AML-193 (cell line): ENCODE measurements at regions not wholly inside any gene's neighbourhood (a gene's known extent, or its start where the extent isn't known, plus 50 kb on each side); places are given as distances from the start of the nearest gene placed in this dataset.
"Not testable (repeated sequence)": the region's sequence is repeated elsewhere in the genome, so short reads cannot be mapped to it uniquely, and the experiment has no call there.

Experiments
- DNase-seq, 2 experiments: peaks; one replicate each; lab custom pipeline; 2025; lab: John Stamatoyannopoulos, UW

DNA sequence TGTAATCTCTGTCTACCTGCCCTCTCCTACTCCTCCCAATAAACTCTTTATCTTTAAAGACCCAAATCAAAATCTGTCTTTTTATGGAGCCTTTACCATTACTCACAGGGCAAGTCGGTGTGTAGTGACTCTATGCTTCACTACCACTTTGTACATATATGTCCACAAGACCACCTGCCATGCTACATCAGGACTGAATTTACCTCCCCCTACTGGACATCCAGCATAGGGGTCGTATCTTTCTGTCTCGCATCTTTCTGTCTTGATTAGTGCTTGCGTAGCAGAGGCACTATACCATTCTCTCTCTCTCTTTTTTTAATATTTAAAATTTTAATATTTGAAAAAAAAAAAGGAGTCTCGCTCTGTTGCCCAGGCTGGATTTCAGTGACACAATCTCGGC, 587.5 kb downstream of the SOX5 start:
- no peak for DNase-seq

DNA sequence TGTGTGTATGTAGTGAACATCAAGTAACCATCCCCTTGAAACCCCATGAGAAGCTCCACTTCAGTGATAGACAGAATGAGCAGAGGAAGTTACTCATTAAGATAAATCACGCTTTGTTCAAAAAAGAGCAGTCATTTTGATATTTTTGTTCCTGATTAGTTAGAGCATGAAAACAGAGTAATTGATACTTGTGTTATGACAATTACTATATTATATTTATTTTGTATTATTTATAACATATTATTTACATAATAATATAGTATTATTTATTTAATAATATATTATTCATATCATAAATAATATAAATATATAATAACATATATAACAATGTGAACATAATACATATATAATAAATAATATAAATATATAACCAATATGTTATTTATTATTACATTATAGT, 580.9 kb downstream of the SOX5 start:
- DNase-seq, result no peak

DNA sequence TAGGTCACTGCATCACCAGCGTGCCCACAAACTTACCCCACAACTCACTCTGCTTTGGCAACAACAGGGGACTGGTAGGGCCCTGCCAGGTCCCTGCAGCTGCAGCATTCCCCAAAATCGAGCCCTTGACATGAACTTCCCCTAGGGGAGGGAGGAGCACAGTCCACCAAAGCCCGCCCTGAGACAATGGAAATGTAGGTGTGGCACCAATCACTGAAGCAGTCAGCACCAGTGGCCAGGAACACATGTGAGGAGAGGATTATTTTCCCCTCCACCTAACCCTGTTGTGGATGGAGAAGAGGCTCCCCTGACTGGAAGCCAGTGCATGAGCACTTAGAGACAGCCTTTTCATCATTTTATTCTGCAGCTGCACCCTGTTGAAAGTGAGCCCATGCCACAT, 573.8 kb downstream of the SOX5 start:
- no peak for DNase-seq

- DNase-seq, result no peak
Observed at GRCh38 chr12:23376238-23376637, 573.2 kb downstream of the SOX5 start.

- DNase-seq, result no peak
Observed at GRCh38 chr12:23380419-23381100, 568.9 kb downstream of the SOX5 start.

GRCh38 chr12:23388898-23389297, 560.6 kb downstream of the SOX5 start:
- DNase-seq, result not testable (repeated sequence)

DNA sequence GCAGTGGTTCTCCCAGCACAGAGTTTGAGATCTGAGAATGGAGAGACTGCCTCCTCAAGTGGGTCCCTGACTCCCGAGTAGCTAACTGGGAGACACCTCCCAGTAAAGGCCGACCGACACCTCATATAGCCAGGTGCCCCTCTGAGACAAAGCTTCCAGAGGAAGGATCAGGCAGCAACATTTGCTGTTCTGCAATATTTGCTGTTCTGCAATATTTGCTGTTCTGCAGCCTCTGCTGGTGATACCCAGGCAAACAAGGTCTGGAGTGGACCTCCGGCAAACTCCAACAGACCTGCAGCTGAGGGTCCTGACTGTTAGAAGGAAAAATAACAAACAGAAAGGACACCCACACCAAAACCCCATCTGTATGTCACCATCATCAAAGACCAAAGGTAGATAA, 560.2 kb downstream of the SOX5 start:
- DNase-seq, result not testable (repeated sequence)

GRCh38 chr12:23399402-23399933, 550.0 kb downstream of the SOX5 start:
- no peak for DNase-seq

DNA sequence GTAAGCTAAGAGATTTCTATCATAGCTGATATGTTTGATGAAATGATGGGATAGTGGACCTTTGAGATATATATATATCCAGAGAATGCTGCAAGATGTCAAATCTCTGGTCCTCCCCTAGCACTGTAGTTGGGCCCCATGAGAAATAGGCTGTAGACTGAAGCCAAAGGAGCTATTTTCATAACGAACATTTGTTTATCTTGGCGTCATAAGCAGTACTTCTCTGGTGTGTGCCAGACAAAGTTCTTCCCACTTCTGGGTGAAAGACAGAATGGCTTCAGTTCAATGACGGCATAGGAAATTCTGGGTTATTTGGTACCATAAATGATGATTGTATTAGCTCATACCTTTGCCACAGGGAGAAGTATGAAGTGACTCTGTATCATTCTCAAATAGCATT, 534.3 kb downstream of the SOX5 start:
- no peak for DNase-seq

- DNase-seq, result no peak
Observed at GRCh38 chr12:23421556-23421955, 527.9 kb downstream of the SOX5 start.

- no peak for DNase-seq
Observed at GRCh38 chr12:23423097-23423687, 526.3 kb downstream of the SOX5 start.

DNA sequence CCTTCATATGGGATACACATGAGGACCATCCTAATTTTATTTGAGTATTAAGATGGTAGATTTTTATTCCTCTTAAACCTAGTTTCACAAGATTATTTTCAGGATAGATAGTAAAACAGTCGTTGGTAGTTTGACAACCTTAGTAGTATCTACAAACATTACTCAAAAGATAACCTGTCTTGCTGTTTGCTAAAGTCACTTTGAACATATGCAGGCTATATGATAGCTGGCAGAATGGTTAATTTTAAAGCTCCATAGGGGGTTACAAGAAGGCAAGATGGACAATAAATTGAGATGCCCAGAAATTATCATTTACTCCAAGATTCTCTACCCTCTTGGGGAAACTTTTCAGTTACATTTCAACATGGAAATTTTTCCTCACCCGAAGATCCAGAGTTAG, 525.7 kb downstream of the SOX5 start:
- no peak for DNase-seq

DNA sequence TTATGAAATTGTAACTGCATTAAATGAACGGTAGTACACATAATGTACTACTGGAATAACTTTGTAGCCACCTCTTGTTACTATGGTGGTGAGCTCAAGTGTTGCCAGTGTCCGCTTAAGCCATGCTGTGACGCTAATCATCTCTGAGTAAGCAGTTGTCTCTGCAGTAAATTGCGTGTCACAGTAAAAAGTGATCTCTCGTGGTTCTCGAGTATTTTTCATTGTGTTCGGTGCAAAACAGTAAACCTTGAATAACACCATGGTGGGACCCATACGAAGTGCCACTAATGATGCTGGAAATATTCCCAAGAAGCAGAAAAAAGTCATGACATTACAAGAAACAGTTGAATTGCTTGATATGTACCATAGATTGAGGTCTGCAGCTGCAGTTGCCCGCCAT, 524.8 kb downstream of the SOX5 start:
- DNase-seq, result no peak

- no peak for DNase-seq
Observed at GRCh38 chr12:23426328-23426727, 523.1 kb downstream of the SOX5 start.

DNA sequence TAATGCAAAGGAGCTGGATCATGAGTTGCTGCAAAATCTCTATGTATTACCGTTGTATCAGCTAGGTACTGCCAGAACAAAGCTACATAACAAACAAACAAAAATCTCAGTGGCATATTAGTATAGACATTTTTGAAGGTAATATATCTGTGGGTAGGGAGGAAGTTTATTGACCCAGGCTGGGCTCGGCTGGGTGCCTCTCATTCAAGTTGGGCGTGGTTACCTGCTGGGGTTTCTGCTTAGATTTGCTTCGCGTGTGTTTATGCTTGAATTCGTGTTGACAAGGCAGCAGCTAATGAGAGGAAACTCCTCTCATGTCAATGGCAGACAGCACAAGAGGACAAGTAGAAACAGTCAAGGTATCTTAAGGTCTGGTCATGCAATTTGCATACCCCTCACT, 520.7 kb downstream of the SOX5 start:
- DNase-seq, result no peak

- DNase-seq, result no peak
Observed at GRCh38 chr12:23431006-23431405, 518.5 kb downstream of the SOX5 start.

DNA sequence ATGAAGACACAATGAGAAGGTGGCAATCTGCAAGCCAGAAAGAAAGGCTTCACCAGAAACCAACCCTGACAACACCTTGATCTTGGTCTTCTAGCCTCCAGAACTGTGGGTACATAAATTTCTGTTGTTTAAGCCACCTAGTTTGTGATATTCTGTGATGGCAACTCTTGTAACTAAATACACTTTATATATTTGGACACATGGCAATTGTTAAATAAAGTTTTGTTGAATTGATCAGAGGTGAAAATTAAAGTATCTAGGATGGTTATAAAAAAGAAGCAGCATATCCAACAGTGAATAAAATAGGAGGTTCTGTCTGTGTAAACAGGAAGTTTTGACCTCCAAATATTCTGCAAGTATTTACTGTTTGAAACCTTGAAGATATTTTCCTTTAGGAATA, 516.3 kb downstream of the SOX5 start:
- DNase-seq, result no peak

- no peak for DNase-seq
Observed at GRCh38 chr12:23434154-23434553, 515.3 kb downstream of the SOX5 start.

- no peak for DNase-seq
Observed at GRCh38 chr12:23446746-23447145, 502.7 kb downstream of the SOX5 start.

DNA sequence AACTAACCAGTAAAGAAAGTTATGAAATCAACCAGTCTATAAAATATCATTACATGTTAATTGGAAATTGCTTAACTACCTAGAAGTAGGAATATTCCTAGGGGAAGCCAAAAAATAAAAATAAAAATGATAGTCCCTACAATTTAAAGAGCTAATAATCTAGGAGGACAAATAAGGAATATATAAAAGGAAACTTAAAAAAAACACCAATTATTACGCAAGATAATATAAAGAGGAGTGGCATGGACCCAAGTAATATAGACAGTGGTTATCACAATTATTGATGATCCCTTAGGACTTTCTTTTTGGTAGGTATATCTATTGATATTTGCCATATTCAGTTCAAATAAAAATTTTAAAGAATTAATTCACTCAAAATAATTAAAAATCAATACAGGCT, 498.7 kb downstream of the SOX5 start:
- no peak for DNase-seq

- DNase-seq, result no peak
Observed at GRCh38 chr12:23455283-23455682, 494.2 kb downstream of the SOX5 start.

DNA sequence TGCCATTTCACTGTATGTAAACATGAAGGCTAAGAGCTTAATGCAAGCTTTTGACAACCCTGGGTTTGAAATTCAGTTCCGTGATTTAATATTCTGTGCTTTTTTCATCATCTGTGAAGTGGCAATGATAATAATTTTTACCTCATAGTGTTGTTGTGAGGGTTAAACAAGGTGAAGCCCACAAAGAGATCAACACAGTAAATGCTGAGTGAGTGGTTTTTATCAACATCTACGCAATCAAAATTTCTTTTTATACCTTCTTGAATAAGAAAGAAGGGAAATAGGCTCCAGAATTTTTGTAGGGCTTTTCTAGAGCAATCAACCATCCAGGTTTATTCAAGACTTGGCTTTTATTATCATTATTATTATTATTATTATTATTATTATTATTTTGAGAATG, 490.8 kb downstream of the SOX5 start:
- no peak for DNase-seq

- no peak for DNase-seq
Observed at GRCh38 chr12:23462546-23462945, 486.9 kb downstream of the SOX5 start.

- DNase-seq, result no peak
Observed at GRCh38 chr12:23463172-23463571, 486.3 kb downstream of the SOX5 start.
